HG03025 (cell line): ENCODE measurements at regions not wholly inside any gene's neighbourhood (a gene's known extent, or its start where the extent isn't known, plus 50 kb on each side); places are given as distances from the start of the nearest gene placed in this dataset.

Experiments used
- ATAC-seq: cut with Tn5 transposase; IDR thresholded peaks from one replicate; pipeline ENCODE4 v1.9.1; 2021; ENCODE audit warnings: mild to moderate bottlenecking, moderate library complexity; ENCODE audit not compliant: unreplicated experiment, low FRiP score

- no peak for ATAC-seq
Observed at GRCh38 chr10:10833955-10834354, 183.7 kb upstream of the CELF2 start.

GRCh38 chr10:10844251-10844650, 173.4 kb upstream of the CELF2 start:
- no peak for ATAC-seq

- ATAC-seq = no peak
Observed at GRCh38 chr10:10845185-10845584, 172.5 kb upstream of the CELF2 start.

GRCh38 chr10:10845826-10846503, 171.7 kb upstream of the CELF2 start:
- no peak for ATAC-seq

- ATAC-seq = no peak
Observed at GRCh38 chr10:10846504-10846900, 171.2 kb upstream of the CELF2 start.

- no peak for ATAC-seq
Observed at GRCh38 chr10:10847387-10847786, 170.3 kb upstream of the CELF2 start.

- no peak for ATAC-seq
Observed at GRCh38 chr10:10848488-10849111, 169.1 kb upstream of the CELF2 start.

GRCh38 chr10:10849306-10849705, 168.4 kb upstream of the CELF2 start:
- ATAC-seq = no peak

GRCh38 chr10:10850214-10850613, 167.5 kb upstream of the CELF2 start:
- ATAC-seq = no peak

GRCh38 chr10:10852464-10852863, 165.2 kb upstream of the CELF2 start:
- no peak for ATAC-seq

- no peak for ATAC-seq
Observed at GRCh38 chr10:10853954-10854353, 163.7 kb upstream of the CELF2 start.

- no peak for ATAC-seq
Observed at GRCh38 chr10:10854725-10855124, 162.9 kb upstream of the CELF2 start.

GRCh38 chr10:10855151-10855581, 162.5 kb upstream of the CELF2 start:
- ATAC-seq = no peak

GRCh38 chr10:10860455-10860976, 157.2 kb upstream of the CELF2 start:
- no peak for ATAC-seq

GRCh38 chr10:10865303-10865702, 152.4 kb upstream of the CELF2 start:
- no peak for ATAC-seq

- ATAC-seq = no peak
Observed at GRCh38 chr10:10865913-10866312, 151.8 kb upstream of the CELF2 start.

- ATAC-seq = peak; percentile 75
Observed at GRCh38 chr10:10869592-10869991, 148.1 kb upstream of the CELF2 start.

GRCh38 chr10:10870523-10871241, 147.0 kb upstream of the CELF2 start:
- ATAC-seq = peak; percentile 61

- ATAC-seq = no peak
Observed at GRCh38 chr10:10871352-10871751, 146.3 kb upstream of the CELF2 start.

- no peak for ATAC-seq
Observed at GRCh38 chr10:10872035-10872673, 145.5 kb upstream of the CELF2 start.

- ATAC-seq = no peak
Observed at GRCh38 chr10:10872764-10873163, 144.9 kb upstream of the CELF2 start.
